Panc1 (cell line): ENCODE measurements at regions not wholly inside any gene's neighbourhood (a gene's known extent, or its start where the extent isn't known, plus 50 kb on each side); places are given as distances from the start of the nearest gene placed in this dataset.

Experiments used
- ATAC-seq: fragments of 200-7000 bp; cut with Tn5 transposase; 2 replicates; pipeline ENCODE4 v1.9.1; 2020; ENCODE audit warnings: mild to moderate bottlenecking, moderate library complexity
- BruUV-seq: library from RNA; stranded (reverse); fragments of 400-500 nt; replicated peaks from 2 replicates; lab custom pipeline; 2021; lab: Mats Ljungman, UMichigan
- CTCF ChIA-PET: fragments of 300-600 bp; sonication (Branson Sonifier 250); formaldehyde crosslinking; loops from one replicate; lab custom pipeline; 2022; ENCODE audit warnings: antibody characterized with exemption; lab: Charles Lee
- POLR2A ChIA-PET: fragments of 300-600 bp; sonication (Branson Sonifier 250); formaldehyde crosslinking; loops from one replicate; lab custom pipeline; 2022; ENCODE audit warnings: antibody characterized with exemption; lab: Charles Lee
- DNase-seq: peaks from one replicate; pipeline ENCODE4 v3.0.0-alpha.2; 2010; ENCODE audit warnings: low read depth, low spot score
- H3K27ac ChIP-seq: 2 replicates; pipeline ENCODE4 v1.5.1; 2011; ENCODE audit warnings: mild to moderate bottlenecking, low read length, inconsistent platforms
- H3K27me3 ChIP-seq: fragments of 200-500 bp; sonication (Bioruptor generic); 2 replicates; pipeline ENCODE4 v1.6.0; 2014; ENCODE audit warnings: low read length, inconsistent platforms; ENCODE audit not compliant: control insufficient read depth, insufficient read depth
- H3K36me3 ChIP-seq: fragments of 200-500 bp; sonication (Bioruptor generic); 2 replicates; pipeline ENCODE4 v1.5.1; 2014; ENCODE audit warnings: inconsistent platforms, mild to moderate bottlenecking, low read length, moderate library complexity; ENCODE audit not compliant: control insufficient read depth, insufficient read depth
- H3K4me1 ChIP-seq: 2 replicates; pipeline ENCODE4 v1.5.1; 2011; ENCODE audit warnings: inconsistent platforms, mild to moderate bottlenecking, low read length, moderate library complexity; ENCODE audit not compliant: control insufficient read depth, insufficient read depth
- H3K4me3 ChIP-seq, 2 experiments: 2 replicates each; pipeline ENCODE4 v1.5.1; 2011 to 2012; ENCODE audit warnings: low read depth in 2 of 2, low read length in 2 of 2, mild to moderate bottlenecking in 2 of 2, inconsistent platforms in 1 of 2, moderate library complexity in 1 of 2
- H3K9me3 ChIP-seq: fragments of 200-500 bp; sonication (Bioruptor generic); 2 replicates; pipeline ENCODE4 v1.5.1; 2014; ENCODE audit warnings: low read depth, mild to moderate bottlenecking, inconsistent platforms, low read length, moderate library complexity; ENCODE audit not compliant: control insufficient read depth, insufficient read depth
- CTCF ChIP-seq: fragments of 450-650 bp; IDR thresholded peaks from 2 replicates; pipeline ENCODE4 v1.5.1; 2017; ENCODE audit warnings: mild to moderate bottlenecking
- POLR2AphosphoS5 ChIP-seq: IDR thresholded peaks from 2 replicates; pipeline ENCODE4 v1.6.1; 2012; ENCODE audit warnings: mild to moderate bottlenecking, low read depth, low read length, moderate library complexity
- REST ChIP-seq, 2 experiments: IDR thresholded peaks; 2 replicates each; pipeline ENCODE4 v1.6.1; 2011 to 2012; ENCODE audit warnings: low read depth in 2 of 2, control low read depth in 1 of 2, low read length in 1 of 2, mild to moderate bottlenecking in 1 of 2, moderate library complexity in 1 of 2; ENCODE audit not compliant: insufficient read depth in 1 of 2
- SIN3A ChIP-seq: IDR thresholded peaks from 2 replicates; pipeline ENCODE4 v1.6.1; 2012; ENCODE audit warnings: low read depth, mild to moderate bottlenecking, low read length, moderate library complexity, borderline replicate concordance; ENCODE audit not compliant: insufficient read depth
- TCF7L2 ChIP-seq: IDR thresholded peaks from 2 replicates; pipeline ENCODE4 v1.6.1; 2011; ENCODE audit warnings: mild to moderate bottlenecking, low read depth, low read length, inconsistent platforms
- in situ Hi-C: cut with HindIII; loops from 2 replicates; pipeline ENCODE4 v1.10.0; 2016; ENCODE audit warnings: low sequenced_read_pairs, low pct_unique_long_range_greater_than_20kb
- intact Hi-C: fragments of 100-400 bp; cut with micrococcal nuclease; formaldehyde crosslinking; loops from one replicate; pipeline ENCODE4 v1.10.0; 2022; ENCODE audit not compliant: unreplicated experiment

GRCh38 chr18:77763530-77764145 is 514.0 kb downstream of the GALR1 start:
- H3K36me3 ChIP-seq = no peaks in the 10 kb centered on the region
- DNase-seq = no peak
- no peaks in the 10 kb centered on the region for H3K9me3 ChIP-seq
- H3K27me3 ChIP-seq = peaks cover 32% of the 10 kb centered on the region
- in situ Hi-C loops (no loop called here), intact Hi-C loops (loop anchor here (2.0 kb wide), 1 partner anchor 1223 kb away; no protein-coding TSS in a partner anchor)
- no peaks in the 10 kb centered on the region for H3K4me1 ChIP-seq
- no TSS peak for BruUV-seq
- H3K4me3 ChIP-seq = no peak overlapping the region
- no peak for ATAC-seq
- ChIA-PET CTCF (no interaction called here), POLR2A (no interaction called here)
- H3K27ac ChIP-seq = no peak overlapping the region
- TF ChIP-seq CTCF (no peak), REST (IDR thresholded peaks at IDR 0.05; ENCODE audit: insufficient read depth in 1 of 2, low read depth in 2 of 2, low read length in 1 of 2) (no peak), SIN3A (no peak), TCF7L2 (no peak), POLR2AphosphoS5 (no peak)

DNA sequence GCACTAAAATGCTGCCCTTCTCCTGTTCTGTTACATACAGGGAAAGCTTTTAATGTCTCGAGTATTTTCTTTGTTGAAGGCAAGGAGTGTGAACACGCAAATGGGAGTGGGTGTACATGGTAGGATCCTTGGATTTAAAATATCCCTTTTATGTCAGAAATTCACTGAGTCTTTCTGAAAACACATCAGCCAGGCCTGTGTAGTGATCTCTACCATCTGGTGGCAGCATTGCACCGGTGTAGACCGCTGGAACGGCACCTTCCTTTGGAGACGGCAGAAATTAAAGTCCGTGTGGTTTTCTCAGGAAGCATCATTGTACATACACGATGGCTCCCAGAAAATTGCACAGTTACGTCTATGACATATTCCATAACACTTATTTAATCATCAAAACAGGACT is 515.8 kb downstream of the GALR1 start:
- Histone ChIP-seq H3K27me3 (peaks cover 25% of the 10 kb centered on the region), H3K4me3 (no peak overlapping the region), H3K27ac (no peak overlapping the region), H3K4me1 (no peaks in the 10 kb centered on the region), H3K9me3 (no peaks in the 10 kb centered on the region), H3K36me3 (no peaks in the 10 kb centered on the region)
- no TSS peak for BruUV-seq
- peak; percentile 33 for DNase-seq
- ATAC-seq = peak; percentile 98
- in situ Hi-C loops = no loop called here
- ChIA-PET POLR2A (no interaction called here), CTCF (interaction anchor here (0.6 kb wide), 1 partner anchor 538 kb away, joined by 6 read pairs; no protein-coding TSS in a partner anchor)
- peak; percentile 89 for TF ChIP-seq CTCF
- no peak for TF ChIP-seq TCF7L2
- intact Hi-C loops = loop anchor here (2.0 kb wide), 1 partner anchor 1221 kb away; no protein-coding TSS in a partner anchor
